ENCODE measurements at regions not wholly inside any gene's neighbourhood (a gene's known extent, or its start where the extent isn't known, plus 50 kb on each side); places are given as distances from the start of the nearest gene placed in this dataset.

DNA sequence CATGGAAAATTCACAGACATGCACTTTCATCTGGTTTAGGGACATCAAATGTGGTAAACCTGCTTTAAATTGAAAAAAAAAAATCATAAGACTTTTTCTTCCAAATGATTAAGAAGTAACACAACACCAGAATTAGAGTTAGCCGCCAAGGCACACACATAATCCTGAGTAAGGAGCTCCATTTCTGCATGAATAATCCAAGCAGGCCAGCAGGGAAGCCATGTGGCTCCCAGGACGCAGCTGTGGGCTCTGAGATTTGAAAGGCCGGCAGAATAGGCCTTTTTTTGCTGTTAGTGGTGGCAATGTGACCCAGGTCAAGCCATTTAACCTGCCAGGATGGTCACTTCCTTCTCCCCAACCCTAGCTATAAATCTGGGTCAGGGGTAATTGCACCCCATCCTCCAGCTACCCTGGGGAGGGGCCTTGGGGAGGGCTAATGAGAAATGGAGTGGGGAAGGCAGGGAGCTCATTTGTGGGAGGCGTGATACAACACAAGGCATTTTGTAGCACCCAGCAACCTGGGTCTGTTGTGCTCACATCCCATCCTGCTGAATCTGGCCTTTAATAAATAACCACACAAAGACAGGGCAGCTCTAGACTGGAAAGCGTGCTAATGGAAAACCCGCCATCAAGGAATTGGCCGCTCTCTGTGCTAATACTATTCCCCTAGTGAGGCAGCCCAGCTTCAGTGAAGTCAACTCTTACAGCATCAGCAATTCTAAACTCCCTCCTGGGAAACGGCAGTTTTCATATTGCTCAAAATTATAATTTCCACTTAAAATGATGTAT is 178.5 kb downstream of the RHOU start:
- DNase-seq (ENCODE audit: low read depth, low spot score), result no peak
- TF ChIP-seq YY1 (IDR thresholded peaks at IDR 0.05; ENCODE audit: insufficient read depth, insufficient read length), result no peak
- TF ChIP-seq ZNF274 (IDR thresholded peaks at IDR 0.05; ENCODE audit: low read depth, low read length), result no peak
- no peak for TF ChIP-seq SUZ12 (IDR thresholded peaks at IDR 0.05; ENCODE audit: extremely low read depth, insufficient read depth, insufficient read length)
- Histone ChIP-seq H3K4me3 (ENCODE audit: insufficient read length, low read depth) (no peak overlapping the region), H3K4me1 (ENCODE audit: insufficient read depth, insufficient read length) (peaks cover 4% of the 10 kb centered on the region), H3K9me3 (ENCODE audit: insufficient read depth, low read length) (peaks cover 6% of the 10 kb centered on the region; the same call in 1 of the 2 replicates), H3K9ac (ENCODE audit: insufficient read length, low read depth) (no peak overlapping the region), H3K27me3 (ENCODE audit: insufficient read depth, insufficient read length) (no peaks in the 10 kb centered on the region), H3K36me3 (ENCODE audit: insufficient read depth, insufficient read length, low read length) (no peaks in the 10 kb centered on the region)

DNA sequence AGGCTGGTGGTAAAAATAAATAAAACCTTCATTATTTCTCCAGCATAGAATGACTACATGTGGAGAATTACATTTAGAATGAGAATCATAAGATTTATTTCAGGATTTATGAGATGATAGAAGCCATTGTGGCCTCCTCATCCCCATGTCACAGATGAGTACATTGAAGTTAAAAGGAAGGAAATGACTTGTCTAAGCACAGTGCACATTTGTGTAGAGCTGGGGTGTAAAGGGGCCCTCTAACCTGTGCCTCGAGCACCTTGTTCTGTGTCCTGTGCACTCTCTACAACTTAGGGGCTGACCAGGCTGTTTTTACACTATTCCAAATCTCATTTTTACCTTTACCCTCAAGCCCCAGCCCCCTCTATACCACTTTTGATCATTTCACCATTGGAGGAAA is 179.4 kb downstream of the RHOU start:
- Histone ChIP-seq H3K4me3 (ENCODE audit: insufficient read length, low read depth) (no peak overlapping the region), H3K9ac (ENCODE audit: insufficient read length, low read depth) (no peak overlapping the region), H3K36me3 (ENCODE audit: insufficient read depth, insufficient read length, low read length) (no peaks in the 10 kb centered on the region), H3K4me1 (ENCODE audit: insufficient read depth, insufficient read length) (peaks cover 4% of the 10 kb centered on the region), H3K27me3 (ENCODE audit: insufficient read depth, insufficient read length) (no peaks in the 10 kb centered on the region), H3K9me3 (ENCODE audit: insufficient read depth, low read length) (peaks cover 6% of the 10 kb centered on the region; the same call in 1 of the 2 replicates)
- no peak for DNase-seq (ENCODE audit: low read depth, low spot score)
- no peak for TF ChIP-seq SUZ12 (IDR thresholded peaks at IDR 0.05; ENCODE audit: extremely low read depth, insufficient read depth, insufficient read length)

DNA sequence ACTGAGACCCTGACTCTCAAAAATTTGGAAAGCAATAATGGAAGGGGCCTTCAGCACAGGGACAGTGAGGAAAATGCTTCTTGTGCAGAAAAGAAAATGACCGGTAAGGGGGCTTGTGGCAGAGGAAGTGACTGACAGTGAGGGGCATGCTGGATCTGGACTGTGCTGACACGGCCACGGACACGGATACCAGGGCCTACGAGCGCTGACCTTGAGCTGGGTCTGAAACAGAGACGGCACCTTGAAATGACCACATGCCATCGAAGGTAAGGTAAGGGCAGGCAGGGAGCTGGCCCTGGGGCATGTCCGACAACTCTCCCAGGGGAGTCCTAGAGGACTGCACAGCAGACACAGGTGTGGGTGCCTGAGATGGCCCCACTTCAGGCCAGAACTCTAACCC is 182.1 kb downstream of the RHOU start:
- DNase-seq (ENCODE audit: low read depth, low spot score), result no peak
- H3K4me3 ChIP-seq (ENCODE audit: insufficient read length, low read depth), result no peak overlapping the region
- no peaks in the 10 kb centered on the region for H3K27me3 ChIP-seq (ENCODE audit: insufficient read depth, insufficient read length)
- no peaks in the 10 kb centered on the region for H3K4me1 ChIP-seq (ENCODE audit: insufficient read depth, insufficient read length)
- H3K9ac ChIP-seq (ENCODE audit: insufficient read length, low read depth), result no peak overlapping the region
- TF ChIP-seq YY1 (IDR thresholded peaks at IDR 0.05; ENCODE audit: insufficient read depth, insufficient read length) (no peak), ZNF274 (IDR thresholded peaks at IDR 0.05; ENCODE audit: low read depth, low read length) (no peak), SUZ12 (IDR thresholded peaks at IDR 0.05; ENCODE audit: extremely low read depth, insufficient read depth, insufficient read length) (no peak)
- H3K36me3 ChIP-seq (ENCODE audit: insufficient read depth, insufficient read length, low read length), result no peaks in the 10 kb centered on the region
- peaks cover 6% of the 10 kb centered on the region; the same call in 1 of the 2 replicates for H3K9me3 ChIP-seq (ENCODE audit: insufficient read depth, low read length)

DNA sequence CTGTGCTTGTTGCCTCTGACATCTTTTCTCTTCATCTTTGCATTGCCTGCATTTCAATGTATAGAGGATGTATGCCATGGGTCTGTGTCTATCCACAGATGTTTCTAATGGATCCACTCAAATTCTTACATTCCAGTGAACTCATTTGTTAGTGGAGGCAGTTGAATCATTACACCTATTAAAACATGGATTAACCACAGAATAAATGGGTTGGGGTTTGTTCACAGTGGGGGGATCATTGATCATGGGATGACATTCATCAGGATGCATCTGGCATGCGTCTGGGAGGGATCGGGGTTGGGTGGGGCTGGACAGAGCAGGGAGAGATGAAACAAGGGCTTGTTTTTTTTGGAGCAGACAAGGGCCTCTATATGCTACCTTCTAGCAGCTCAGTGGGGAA is 182.5 kb downstream of the RHOU start:
- no peaks in the 10 kb centered on the region for H3K27me3 ChIP-seq (ENCODE audit: insufficient read depth, insufficient read length)
- H3K9me3 ChIP-seq (ENCODE audit: insufficient read depth, low read length), result peaks cover 8% of the 10 kb centered on the region; the same call in 1 of the 2 replicates
- TF ChIP-seq ZNF274 (IDR thresholded peaks at IDR 0.05; ENCODE audit: low read depth, low read length) (no peak), YY1 (IDR thresholded peaks at IDR 0.05; ENCODE audit: insufficient read depth, insufficient read length) (no peak), SUZ12 (IDR thresholded peaks at IDR 0.05; ENCODE audit: extremely low read depth, insufficient read depth, insufficient read length) (no peak)

DNA sequence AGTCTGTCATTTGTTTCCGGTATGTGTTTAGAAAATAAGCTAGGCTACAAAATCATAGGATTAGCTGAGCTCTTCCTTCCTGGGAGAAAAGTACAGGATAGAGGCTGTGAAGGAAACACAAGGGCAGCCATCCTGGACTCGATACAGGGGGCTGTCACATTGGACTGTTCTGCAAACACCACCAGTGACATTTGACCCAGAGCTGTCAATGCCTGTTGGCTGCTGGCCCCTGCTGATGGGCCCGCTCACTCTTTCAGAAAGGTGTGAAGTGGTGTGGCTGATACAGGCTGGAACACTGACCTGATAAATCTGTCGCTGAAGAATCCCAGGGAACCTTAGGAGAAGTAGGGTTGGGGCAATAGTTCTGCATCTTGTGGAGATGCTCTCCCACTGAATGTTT is 183.1 kb downstream of the RHOU start:
- no peak for TF ChIP-seq ZNF274 (IDR thresholded peaks at IDR 0.05; ENCODE audit: low read depth, low read length)
- no peak for TF ChIP-seq YY1 (IDR thresholded peaks at IDR 0.05; ENCODE audit: insufficient read depth, insufficient read length)
- no peak for TF ChIP-seq SUZ12 (IDR thresholded peaks at IDR 0.05; ENCODE audit: extremely low read depth, insufficient read depth, insufficient read length)

More for the DNA sequence above, 182.5 kb downstream of the RHOU start:
- Histone ChIP-seq H3K9ac (ENCODE audit: insufficient read length, low read depth) (no peak overlapping the region), H3K4me3 (ENCODE audit: insufficient read length, low read depth) (no peak overlapping the region), H3K4me1 (ENCODE audit: insufficient read depth, insufficient read length) (no peaks in the 10 kb centered on the region), H3K36me3 (ENCODE audit: insufficient read depth, insufficient read length, low read length) (no peaks in the 10 kb centered on the region)
- no peak for DNase-seq (ENCODE audit: low read depth, low spot score)

DNA sequence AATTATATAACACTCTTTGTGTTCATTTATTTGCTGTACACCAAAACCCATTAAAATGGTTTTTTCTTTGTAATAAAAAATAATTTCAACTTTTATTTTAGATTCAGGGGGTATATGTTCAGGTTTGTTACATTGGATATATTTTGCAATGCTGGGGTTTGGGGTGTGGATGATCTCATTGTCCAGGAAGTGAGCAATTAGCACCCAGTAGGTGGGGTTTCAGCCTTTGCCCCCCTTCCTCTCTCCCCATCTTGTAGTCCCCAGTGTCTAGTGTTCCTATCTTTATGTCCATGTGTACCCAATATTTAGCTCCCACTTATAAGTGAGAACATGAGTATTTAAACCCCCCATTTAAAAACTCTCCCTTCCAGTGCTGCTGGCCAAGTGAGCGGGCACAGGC is 184.6 kb downstream of the RHOU start:
- no peaks in the 10 kb centered on the region for H3K4me1 ChIP-seq (ENCODE audit: insufficient read depth, insufficient read length)
- H3K4me3 ChIP-seq (ENCODE audit: insufficient read length, low read depth), result no peak overlapping the region
- H3K9ac ChIP-seq (ENCODE audit: insufficient read length, low read depth), result no peak overlapping the region
- H3K27me3 ChIP-seq (ENCODE audit: insufficient read depth, insufficient read length), result no peaks in the 10 kb centered on the region
- no peaks in the 10 kb centered on the region for H3K36me3 ChIP-seq (ENCODE audit: insufficient read depth, insufficient read length, low read length)
- no peak for TF ChIP-seq ZNF274 (IDR thresholded peaks at IDR 0.05; ENCODE audit: low read depth, low read length)
- H3K9me3 ChIP-seq (ENCODE audit: insufficient read depth, low read length), result peaks cover 12% of the 10 kb centered on the region; the same call in 1 of the 2 replicates
- no peak for DNase-seq (ENCODE audit: low read depth, low spot score)

More for the DNA sequence above, 183.1 kb downstream of the RHOU start:
- Histone ChIP-seq H3K36me3 (ENCODE audit: insufficient read depth, insufficient read length, low read length) (no peaks in the 10 kb centered on the region), H3K9me3 (ENCODE audit: insufficient read depth, low read length) (peaks cover 12% of the 10 kb centered on the region; the same call in 1 of the 2 replicates), H3K9ac (ENCODE audit: insufficient read length, low read depth) (no peak overlapping the region), H3K4me3 (ENCODE audit: insufficient read length, low read depth) (no peak overlapping the region), H3K4me1 (ENCODE audit: insufficient read depth, insufficient read length) (no peaks in the 10 kb centered on the region), H3K27me3 (ENCODE audit: insufficient read depth, insufficient read length) (no peaks in the 10 kb centered on the region)
- no peak for DNase-seq (ENCODE audit: low read depth, low spot score)

DNA sequence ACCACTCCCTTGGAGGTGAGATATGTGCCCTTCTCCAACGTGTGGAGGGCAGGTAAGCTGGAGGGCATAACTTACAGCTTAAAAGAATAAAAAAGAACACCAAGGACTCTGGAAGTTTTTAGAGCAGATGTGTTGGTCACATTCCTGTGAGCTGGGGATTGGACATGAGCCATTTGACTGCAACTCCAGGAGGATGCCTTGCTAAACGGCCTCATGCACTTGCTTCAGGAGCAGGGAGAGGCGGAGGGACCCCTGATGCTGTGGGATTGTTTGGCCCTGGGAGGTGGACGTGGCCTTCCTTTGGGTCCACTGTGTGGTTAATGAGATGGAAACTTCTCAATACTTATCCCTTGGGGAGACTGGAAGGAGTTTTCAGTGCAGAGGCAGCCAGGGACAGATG is 185.6 kb downstream of the RHOU start:
- no peak for DNase-seq (ENCODE audit: low read depth, low spot score)
- TF ChIP-seq SUZ12 (IDR thresholded peaks at IDR 0.05; ENCODE audit: extremely low read depth, insufficient read depth, insufficient read length), result no peak
- no peak for TF ChIP-seq YY1 (IDR thresholded peaks at IDR 0.05; ENCODE audit: insufficient read depth, insufficient read length)
- TF ChIP-seq ZNF274 (IDR thresholded peaks at IDR 0.05; ENCODE audit: low read depth, low read length), result no peak
- Histone ChIP-seq H3K36me3 (ENCODE audit: insufficient read depth, insufficient read length, low read length) (no peaks in the 10 kb centered on the region), H3K9me3 (ENCODE audit: insufficient read depth, low read length) (peaks cover 12% of the 10 kb centered on the region; the same call in 1 of the 2 replicates), H3K9ac (ENCODE audit: insufficient read length, low read depth) (no peak overlapping the region), H3K4me3 (ENCODE audit: insufficient read length, low read depth) (no peak overlapping the region), H3K27me3 (ENCODE audit: insufficient read depth, insufficient read length) (no peaks in the 10 kb centered on the region), H3K4me1 (ENCODE audit: insufficient read depth, insufficient read length) (no peaks in the 10 kb centered on the region)

All from NT2/D1 (cell line).